Amniotic epithelial cell (primary cell): ENCODE measurements at regions not wholly inside any gene's neighbourhood (a gene's known extent, or its start where the extent isn't known, plus 50 kb on each side); places are given as distances from the start of the nearest gene placed in this dataset.
"Not testable (repeated sequence)": the region's sequence is repeated elsewhere in the genome, so short reads cannot be mapped to it uniquely, and the experiment has no call there.

Experiments used
- DNase-seq: peaks from one replicate; pipeline ENCODE4 v3.0.0-alpha.2; 2010; ENCODE audit warnings: low read depth

DNA sequence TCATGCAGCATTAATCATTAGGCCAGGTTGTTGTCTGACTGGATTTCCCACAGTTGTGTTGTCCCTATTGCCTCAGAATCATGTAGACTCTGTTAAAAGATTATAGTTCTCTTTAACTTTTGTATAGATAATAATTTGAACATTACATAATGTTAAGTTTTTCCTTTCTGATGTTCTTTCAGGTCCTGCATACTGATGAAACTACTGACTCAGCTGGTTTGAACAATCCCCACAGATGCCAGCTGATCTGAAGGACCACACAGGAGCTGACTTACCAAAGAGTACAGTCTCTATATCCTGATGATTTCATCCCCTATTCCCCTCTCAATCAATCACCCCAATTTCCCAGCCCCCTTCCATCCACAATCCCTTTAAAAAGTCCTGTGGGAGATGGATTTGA lies 341.2 kb upstream of the MGAT4C start:
- DNase-seq: peak; percentile 21

DNA sequence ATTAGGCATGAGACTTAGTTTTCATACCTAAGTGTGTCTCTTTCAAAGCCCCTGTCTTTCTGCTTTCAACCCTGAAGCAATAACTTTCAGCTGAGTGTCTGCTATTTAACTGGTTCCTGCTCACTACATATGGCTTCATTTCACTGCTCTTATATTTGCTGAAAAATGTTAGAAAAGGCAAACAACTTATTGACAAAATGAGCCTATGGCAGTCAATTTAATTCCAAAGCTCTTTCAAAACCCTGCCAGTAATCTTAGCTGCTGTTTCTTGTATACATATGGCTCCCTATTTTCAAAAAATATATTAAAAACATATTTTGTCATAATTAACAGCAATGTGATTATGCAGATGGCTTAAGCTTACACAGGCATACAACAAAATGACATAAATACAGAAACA lies 334.1 kb upstream of the MGAT4C start:
- no peak for DNase-seq

DNA sequence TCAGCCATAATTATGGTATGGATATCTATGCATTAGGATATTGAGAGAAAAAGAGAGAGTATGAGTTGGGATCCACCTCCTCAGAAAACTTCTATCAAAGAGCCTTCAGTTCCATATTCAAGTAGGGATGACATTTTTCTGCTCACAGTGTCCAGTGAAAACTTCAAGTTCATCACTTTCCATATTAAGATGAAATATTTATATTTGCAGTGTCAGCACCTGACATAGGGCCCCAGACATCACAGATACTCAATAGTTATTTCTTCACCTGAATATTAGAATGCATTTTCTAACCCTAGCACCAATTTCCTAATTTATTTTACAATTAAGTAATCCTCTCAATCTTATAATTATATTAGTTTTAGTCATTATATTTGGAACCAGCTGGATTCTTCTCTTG lies 318.0 kb upstream of the MGAT4C start:
- DNase-seq: no peak

DNA sequence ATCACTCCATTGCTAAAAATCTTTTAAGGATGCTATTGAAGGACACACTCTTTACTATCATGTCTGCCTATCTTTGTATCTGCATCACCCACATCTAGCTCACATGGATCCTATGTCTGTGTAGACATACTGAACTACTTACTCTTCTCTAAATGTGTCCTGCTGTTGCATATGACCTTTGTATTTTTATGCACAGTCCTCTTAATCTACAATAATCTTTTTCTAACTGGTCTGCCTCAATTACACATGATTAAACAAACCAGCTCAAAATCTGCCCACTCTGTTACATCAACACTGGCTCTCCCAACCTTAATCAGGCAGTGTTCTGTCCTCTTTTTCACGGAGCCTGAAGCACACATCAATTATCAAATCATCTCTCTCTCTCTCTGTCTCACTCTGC lies 316.3 kb upstream of the MGAT4C start:
- no peak for DNase-seq

DNA sequence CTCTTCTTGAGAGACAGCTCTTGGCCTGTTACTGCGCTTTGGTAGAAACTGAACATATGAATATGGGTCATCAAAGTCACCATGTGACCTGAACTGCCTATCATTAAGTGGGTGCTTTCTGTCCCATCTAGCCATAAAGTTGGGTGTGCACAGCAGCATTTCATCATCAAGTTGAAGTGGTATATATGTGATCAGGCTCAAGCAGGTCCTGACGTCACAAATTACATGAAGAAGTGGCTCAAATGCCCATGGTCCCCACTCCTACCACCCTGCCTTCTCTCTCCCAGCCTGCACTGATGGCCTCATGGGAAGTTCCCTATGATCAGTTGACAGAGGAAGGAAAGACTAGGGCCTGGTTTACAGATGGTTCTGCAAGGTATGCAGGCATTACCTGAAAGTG lies 308.8 kb upstream of the MGAT4C start:
- no peak for DNase-seq

DNA sequence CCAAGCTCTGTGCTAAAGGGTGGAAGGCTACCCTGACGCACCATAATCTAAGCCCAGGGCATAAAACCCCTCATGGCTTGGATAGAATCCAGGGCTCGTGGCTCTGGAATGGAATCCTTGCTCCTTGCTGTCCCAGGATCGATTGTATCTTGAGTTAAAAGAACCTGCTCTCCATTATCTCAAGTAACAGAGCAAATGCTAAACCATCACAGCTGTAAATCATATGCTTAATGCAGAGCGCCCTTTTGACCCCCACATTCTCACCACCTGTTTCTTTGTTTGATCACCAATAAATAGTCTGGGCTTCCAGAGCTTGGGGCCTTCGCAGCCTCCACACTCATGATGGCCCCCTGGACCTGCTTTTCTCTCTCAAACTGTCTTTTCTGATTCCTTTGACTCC lies 299.3 kb upstream of the MGAT4C start:
- not testable (repeated sequence) for DNase-seq

DNA sequence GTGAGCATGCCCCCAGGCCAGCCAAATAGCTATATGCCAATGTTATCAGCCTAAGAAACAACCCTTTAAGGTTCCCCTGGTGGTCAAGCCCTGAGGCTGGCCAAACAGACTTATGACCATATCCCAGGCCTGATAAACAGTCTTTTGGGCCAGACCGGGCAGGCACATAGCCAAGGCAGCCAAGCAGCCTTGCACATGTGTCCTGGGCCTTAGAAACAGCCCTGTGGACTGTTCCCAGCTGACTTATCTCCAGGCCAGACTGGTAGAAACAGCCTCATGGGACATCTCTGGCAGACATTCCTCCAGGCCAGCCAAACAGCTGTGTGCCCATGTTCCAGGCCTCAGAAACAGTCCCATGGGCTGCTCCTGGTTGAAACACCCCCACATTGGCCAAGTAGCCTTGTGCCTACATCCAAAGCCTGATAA lies 295.0 kb upstream of the MGAT4C start:
- no peak for DNase-seq

DNA sequence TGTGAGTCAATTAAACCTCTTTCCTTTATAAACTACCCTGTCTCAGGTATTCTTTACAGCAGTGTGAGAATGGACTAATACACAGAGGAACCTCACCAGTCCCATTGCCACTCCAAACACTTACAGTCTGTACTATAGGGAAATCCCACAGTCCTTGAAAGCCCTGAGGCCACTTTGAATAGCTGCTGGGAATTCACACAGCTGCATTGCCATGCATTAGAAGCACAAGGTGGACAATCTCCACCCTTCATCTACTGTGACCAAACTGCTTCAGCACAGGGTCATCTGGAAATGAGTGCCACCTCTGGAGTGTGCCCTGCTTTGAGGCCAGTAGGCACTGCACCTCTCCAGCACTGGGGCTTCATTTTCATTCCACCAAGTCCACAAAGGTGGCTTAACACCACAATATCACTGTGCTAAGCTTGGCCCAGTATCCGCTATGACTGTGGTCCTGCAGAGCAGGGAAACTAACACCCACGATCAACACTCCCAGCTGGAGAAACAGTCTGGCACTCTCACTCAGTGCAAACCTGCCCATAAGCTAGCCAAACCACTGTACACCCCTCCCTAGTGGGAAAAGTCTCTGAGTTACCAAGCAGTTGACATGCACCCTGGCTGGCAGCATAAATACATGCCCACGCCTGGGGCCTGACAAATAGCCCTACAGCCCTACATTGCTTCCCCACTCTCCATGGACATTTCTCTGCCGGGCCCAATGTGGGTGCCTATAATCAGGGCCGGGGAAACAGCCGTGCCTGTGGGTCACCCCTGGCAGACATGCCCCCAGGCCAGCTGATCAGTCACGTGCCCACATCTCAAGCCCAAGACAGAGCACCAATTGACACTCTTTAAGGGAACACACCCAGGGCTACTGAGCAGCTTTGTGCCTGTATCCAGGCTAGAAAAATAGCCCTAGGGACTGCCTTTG lies 294.3 kb upstream of the MGAT4C start:
- no peak for DNase-seq

DNA sequence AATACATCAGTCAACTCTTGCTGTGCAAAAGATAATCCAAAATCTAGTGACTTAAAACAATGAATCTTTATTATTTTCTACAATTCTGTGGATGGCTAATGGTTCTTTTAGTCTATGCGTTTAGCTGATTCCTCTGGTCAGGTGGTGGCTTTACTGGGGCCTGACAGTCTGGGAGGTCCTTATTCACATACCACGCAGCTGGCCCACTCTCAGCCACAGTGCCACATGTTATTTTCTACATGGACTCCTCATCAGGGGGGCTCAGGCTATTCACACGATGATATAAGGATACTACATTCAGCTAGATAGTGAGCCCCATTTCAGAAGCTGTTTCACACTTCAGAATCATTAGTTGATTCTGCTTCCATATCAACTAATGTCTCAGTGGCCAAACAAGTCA lies 287.5 kb upstream of the MGAT4C start:
- DNase-seq: no peak

DNA sequence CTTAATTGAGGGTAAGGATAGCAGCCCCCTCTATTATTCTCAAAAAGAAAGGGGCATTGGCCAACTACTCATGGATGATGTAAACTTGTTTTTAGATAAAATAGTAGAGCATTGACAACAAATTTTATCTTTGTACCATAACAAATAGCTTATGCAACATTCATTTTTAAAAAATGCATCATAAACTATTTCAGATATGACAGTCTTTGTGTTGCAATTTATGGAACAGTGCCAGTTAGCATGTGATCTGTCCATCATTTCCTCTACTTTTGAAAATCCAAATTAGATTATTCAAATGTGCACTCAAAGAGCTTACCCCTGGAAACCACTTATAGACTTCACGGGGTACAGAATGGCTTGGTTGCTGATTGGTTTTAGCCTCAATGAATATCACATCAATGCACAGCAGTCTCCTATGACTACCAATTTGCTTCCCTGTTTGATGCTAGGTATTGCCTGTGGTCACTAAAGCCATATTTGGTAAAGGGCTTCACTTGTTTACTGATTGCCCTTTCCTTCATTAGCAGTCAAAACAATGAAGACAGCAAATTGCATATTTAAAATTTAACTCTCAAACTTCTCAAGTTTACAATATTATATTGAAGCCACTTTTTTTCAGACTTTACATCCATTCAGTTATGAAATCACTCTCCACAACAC lies 274.9 kb upstream of the MGAT4C start:
- peak; percentile 77 for DNase-seq

DNA sequence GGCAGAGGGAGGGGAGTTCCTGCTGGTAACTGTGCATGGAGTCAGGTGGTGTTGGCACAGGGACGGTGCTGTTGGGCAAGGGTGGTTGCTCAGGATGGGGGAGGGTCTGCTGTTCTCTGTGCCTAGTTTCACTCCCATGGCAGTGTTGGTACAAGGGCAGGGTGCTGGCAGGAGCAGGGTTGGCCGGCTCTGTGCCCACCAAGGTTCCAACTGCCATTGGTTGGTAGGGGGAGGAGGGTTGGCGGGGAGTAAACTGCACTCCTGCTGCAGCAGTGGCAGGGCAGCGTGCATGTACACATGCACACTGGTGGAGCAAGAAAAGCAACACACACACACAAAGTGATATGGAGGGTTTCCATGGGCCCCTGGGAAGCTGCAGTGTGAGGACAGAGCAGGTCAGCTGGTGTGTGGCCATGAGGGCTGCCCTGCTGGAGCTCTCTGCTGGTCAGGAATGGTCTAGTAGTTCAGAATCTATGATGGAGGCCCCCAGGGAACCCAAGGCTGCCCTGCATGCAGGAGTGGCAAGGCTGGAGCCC lies 269.9 kb upstream of the MGAT4C start:
- DNase-seq: no peak

DNA sequence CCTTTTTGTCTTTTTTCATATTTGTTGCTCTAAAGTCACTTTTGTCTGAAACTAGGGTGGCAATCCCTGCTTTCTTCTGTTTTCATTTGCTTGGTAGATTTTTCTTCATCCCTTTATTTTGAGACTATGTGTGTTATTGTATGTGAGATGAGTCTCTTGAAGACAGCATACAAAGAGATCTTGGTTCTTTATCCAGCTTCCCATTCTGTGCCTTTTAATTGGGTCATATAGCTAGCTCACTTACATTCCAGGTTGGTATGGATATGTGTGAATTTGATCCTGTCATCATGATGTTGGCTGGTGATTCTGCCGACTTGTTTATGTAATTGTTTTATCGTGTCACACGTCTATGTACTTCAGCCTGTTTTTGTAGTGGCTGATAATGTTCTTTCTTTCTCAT lies 267.7 kb upstream of the MGAT4C start:
- peak; percentile 17 for DNase-seq

DNA sequence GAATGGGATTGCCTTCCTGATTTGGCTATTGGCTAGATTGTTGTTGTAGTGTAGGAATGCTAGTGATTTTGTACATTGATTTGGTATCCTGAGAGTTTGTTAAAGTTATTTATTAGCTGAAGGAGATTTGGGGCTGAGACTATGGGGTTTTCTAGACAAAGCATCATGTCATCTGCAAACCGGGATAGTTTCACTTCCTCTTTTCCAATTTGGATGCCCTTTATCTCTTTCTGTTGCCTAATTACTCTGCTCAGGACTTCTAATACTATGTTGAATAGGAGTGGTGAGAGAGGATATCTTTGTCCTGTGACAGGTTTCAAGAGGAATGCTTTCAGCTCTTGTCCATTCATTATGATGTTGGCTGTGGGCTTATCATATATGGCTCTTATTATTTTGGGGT lies 265.7 kb upstream of the MGAT4C start:
- DNase-seq: no peak

DNA sequence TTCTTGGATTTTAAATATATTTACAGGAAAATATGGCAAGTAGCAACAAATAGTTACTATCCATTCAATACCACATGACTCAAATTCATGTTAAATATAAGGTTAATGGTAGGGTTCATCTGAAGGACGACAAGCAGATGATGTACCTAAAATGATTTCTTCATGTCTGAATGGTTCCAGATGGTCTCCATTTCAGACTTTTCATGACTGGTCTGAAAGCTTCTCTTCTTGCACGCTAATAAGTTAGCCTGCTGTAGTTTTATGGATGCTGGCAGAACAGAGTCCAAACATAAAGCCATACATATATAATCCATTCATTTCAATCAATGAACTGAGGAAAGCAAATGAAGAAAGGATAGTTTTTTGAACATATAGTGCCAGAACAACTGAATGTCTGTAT lies 257.0 kb upstream of the MGAT4C start:
- no peak for DNase-seq

DNA sequence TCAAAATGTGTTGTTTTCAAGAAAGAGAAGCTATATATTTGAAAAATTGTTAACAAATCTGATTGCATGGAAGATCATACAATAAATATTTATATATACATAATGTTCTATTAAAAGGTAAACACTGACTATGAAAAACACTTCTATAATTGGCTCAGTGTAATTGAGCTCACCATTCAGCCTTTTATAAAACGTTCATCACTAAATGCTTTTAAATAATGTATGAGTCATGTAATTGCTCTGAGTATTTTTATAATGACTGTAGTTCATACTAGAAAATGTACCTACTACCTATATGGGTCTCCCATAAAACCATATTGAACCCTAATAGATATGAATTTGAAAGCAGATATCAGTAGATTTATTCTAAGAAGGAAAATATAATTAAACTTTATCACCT lies 240.4 kb upstream of the MGAT4C start:
- DNase-seq: no peak

DNA sequence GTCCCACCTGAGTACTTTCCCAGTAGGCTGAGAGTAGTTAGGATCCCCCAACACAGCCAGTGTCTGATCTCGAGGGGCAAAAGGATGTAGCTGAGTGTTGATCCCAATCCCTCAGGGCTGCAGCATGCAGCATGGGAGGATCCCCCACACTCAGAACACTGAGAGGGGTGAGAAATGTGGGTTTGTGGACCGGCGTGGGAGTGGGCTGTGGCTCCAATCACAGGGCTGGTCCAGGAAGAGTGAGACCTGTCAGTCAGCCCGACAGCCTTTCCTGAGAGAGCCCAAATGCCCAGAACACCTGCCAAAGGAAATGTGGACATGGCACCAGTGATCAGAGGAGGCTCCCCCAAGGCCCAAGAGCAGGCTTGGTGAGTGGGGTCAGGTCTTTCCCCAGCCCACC lies 228.3 kb upstream of the MGAT4C start:
- no peak for DNase-seq

DNA sequence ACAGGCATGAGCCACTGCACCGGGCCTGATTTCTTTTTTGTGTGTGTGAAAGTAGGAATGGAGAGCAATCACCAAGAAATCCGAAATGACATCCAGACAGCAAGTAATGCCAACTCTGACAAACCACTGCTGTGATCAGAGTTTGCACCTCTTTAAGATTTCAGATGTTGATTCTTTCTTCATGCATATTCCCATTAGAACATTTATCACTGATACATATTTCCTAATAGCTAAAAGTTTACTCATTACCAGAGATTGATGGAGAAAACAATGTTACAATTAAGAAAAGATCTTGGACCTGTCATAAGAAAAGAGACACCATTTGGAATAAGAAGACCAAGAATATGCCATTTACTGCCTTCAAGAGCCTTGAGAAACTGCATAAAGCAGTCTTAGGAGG lies 217.0 kb upstream of the MGAT4C start:
- DNase-seq: no peak

DNA sequence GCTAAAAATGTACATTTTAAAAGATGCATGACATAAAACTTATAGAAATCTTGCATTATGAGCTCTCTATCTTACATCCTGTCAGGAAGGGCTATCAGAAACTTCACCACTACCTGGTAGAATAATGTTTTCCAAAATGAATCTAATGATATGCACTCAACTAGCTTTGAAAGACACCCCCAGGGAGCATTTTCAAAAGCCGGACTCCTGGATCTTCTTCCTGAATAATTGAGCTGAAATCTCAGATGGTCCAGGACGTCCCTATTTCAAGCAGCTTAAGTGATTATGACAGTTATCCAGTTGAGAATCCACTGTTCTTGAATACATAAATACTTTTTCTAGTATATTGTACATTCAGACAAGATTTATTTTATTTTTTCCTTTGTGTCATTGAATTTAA lies 200.6 kb upstream of the MGAT4C start:
- no peak for DNase-seq

DNA sequence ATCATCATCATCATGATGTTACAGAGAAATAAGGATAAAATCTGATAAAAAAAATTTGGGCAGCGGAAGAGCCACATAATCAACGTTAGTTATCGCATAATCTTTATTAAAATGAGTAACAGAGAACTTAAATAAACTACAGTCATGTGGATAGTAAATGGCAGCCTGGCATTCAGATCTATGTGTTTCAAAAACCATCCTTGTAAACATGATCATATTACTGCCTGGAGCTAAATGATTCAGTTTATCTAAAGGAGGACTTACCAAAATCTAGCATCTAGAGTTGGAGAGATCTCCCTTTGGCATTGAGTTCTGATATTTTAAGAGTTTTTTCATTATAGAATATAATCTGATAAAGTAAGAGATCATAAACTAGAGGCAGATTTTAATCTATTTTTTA lies 200.1 kb upstream of the MGAT4C start:
- DNase-seq: no peak

DNA sequence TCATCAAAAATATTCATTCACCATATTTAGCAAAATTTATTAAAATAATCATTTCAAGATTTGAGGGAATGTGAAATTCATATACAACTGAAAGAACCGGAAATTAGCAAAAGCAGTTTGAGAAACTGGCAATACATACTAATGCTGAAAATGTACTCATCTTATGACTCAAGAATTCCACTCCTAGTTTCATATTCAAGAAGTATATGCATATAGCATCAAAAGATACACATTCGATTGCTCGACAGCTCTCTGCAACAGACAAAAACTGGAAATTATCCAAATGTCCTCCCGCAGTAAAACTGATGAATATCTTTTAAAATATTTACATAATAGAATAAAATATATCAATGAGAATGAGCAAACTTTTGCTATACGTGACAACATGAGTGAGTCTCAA lies 189.2 kb upstream of the MGAT4C start:
- no peak for DNase-seq

DNA sequence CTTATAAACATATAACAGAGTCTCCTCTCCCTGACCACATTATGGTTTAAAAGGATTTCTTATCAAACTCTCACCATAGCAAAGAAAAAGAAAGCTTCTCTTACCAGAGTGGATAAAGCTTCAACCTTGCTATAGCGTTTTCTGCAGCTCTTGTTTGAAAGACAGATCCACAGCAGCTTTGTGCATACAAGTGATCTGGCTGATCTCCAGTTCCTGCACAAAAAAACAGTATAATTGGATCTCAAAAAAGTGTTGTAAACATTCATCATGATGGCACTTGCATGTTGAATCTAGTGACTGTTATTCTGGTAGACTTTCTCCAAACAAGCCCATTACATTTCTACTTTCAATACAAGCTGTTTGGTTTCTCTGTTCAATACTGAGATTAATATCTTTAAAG lies 178.9 kb upstream of the MGAT4C start:
- DNase-seq: no peak

DNA sequence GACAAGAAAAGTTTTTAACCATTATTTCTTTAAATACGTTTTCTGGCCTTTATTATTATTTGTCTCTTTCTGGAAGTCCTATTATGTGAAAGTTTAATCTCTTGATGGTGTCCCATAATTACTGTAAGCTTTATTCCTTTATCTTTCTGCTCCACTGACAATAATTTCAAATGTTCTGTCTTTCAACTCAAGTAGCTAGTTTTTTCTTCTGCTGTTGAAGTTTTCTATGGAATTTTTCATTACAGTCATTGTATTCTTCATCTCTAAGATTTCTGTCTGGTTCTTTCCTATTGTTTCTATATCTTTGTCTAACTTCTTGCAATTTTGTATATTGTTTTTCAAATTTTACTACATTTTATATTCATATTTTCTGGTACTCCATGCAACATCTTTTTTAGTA lies 173.6 kb upstream of the MGAT4C start:
- peak; percentile 21 for DNase-seq

DNA sequence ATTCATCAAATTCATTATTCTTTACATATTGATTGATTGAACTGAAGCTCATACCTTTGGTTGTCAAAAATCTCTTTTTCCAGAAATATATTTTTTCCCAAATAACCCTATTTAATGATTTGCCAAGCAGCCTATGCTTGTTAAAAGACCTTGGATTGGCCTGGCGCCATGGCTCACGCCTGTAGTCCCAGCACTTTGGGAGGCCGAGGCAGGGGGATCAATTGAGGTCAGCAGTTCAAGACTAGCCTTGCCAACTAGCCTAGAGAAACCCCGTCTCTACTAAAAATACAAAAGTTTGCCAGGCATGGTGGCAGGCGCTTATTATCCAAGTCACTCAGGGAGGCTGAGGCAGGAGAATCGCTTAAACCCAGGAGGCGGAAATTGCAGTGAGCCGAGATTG lies 165.1 kb upstream of the MGAT4C start:
- DNase-seq: no peak
